ENCODE measurements at regions not wholly inside any gene's neighbourhood (a gene's known extent, or its start where the extent isn't known, plus 50 kb on each side); places are given as distances from the start of the nearest gene placed in this dataset.

GRCh38 chr22:49534386-49534785, 293.3 kb downstream of the BRD1 start:
- TF ChIP-seq GLIS3 (CRISPR knock-in tag; IDR thresholded peaks at IDR 0.05) (no peak), SNAI2 (CRISPR knock-in tag; IDR thresholded peaks at IDR 0.05) (no peak), ZNF565 (CRISPR knock-in tag; conservative IDR thresholded peaks at IDR 0.05; ENCODE audit: low read depth) (no peak), ZFP30 (CRISPR knock-in tag; IDR thresholded peaks at IDR 0.05) (no peak), CSRNP3 (CRISPR knock-in tag; IDR thresholded peaks at IDR 0.05) (no peak), TOX (CRISPR knock-in tag; IDR thresholded peaks at IDR 0.05; ENCODE audit: borderline replicate concordance) (no peak), CSDC2 (CRISPR knock-in tag; IDR thresholded peaks at IDR 0.05) (no peak), BACH2 (CRISPR knock-in tag; IDR thresholded peaks at IDR 0.05; ENCODE audit: borderline replicate concordance) (no peak), POU6F1 (CRISPR knock-in tag; IDR thresholded peaks at IDR 0.05; ENCODE audit: borderline replicate concordance, low read depth) (no peak), TCF4 (CRISPR knock-in tag; IDR thresholded peaks at IDR 0.05; ENCODE audit: borderline replicate concordance) (no peak), ZNF8 (CRISPR knock-in tag; IDR thresholded peaks at IDR 0.05) (no peak), RARB (CRISPR knock-in tag; IDR thresholded peaks at IDR 0.05) (no peak), TSHZ2 (CRISPR knock-in tag; IDR thresholded peaks at IDR 0.05) (no peak), ZFP3 (CRISPR knock-in tag; IDR thresholded peaks at IDR 0.05) (no peak), PATZ1 (CRISPR knock-in tag; IDR thresholded peaks at IDR 0.05; ENCODE audit: borderline replicate concordance) (no peak), OSR1 (CRISPR knock-in tag; IDR thresholded peaks at IDR 0.05) (no peak), ISL1 (CRISPR knock-in tag; IDR thresholded peaks at IDR 0.05) (no peak)
- no peak for ATAC-seq

- TF ChIP-seq BACH2 (CRISPR knock-in tag; IDR thresholded peaks at IDR 0.05; ENCODE audit: borderline replicate concordance) (no peak), ISL1 (CRISPR knock-in tag; IDR thresholded peaks at IDR 0.05) (no peak), ARNTL (CRISPR knock-in tag; IDR thresholded peaks at IDR 0.05; ENCODE audit: borderline replicate concordance, low read depth) (no peak), OSR1 (CRISPR knock-in tag; IDR thresholded peaks at IDR 0.05) (no peak), GLIS3 (CRISPR knock-in tag; IDR thresholded peaks at IDR 0.05) (no peak), ZNF565 (CRISPR knock-in tag; conservative IDR thresholded peaks at IDR 0.05; ENCODE audit: low read depth) (no peak), ZNF70 (CRISPR knock-in tag; IDR thresholded peaks at IDR 0.05) (no peak), ZNF8 (CRISPR knock-in tag; IDR thresholded peaks at IDR 0.05) (no peak), POU6F1 (CRISPR knock-in tag; IDR thresholded peaks at IDR 0.05; ENCODE audit: borderline replicate concordance, low read depth) (no peak), ZFP30 (CRISPR knock-in tag; IDR thresholded peaks at IDR 0.05) (no peak), TCF4 (CRISPR knock-in tag; IDR thresholded peaks at IDR 0.05; ENCODE audit: borderline replicate concordance) (no peak), PPARA (CRISPR knock-in tag; IDR thresholded peaks at IDR 0.05; ENCODE audit: borderline replicate concordance) (no peak), SNAI2 (CRISPR knock-in tag; IDR thresholded peaks at IDR 0.05) (no peak), PATZ1 (CRISPR knock-in tag; IDR thresholded peaks at IDR 0.05; ENCODE audit: borderline replicate concordance) (no peak), CSDC2 (CRISPR knock-in tag; IDR thresholded peaks at IDR 0.05) (no peak), RARB (CRISPR knock-in tag; IDR thresholded peaks at IDR 0.05) (no peak), ESRRG (CRISPR knock-in tag; IDR thresholded peaks at IDR 0.05) (no peak), CREB5 (CRISPR knock-in tag; IDR thresholded peaks at IDR 0.05; ENCODE audit: low read depth) (no peak), ZC3H10 (CRISPR knock-in tag; IDR thresholded peaks at IDR 0.05) (no peak), TSHZ2 (CRISPR knock-in tag; IDR thresholded peaks at IDR 0.05) (no peak)
- no peak for ATAC-seq
Observed at GRCh38 chr22:49533886-49534285, 293.8 kb downstream of the BRD1 start.

Data from SK-N-SH treated with all-trans-retinoic acid at 6 μM for 48 hours (cell line).